A673 (cell line): ENCODE measurements at regions not wholly inside any gene's neighbourhood (a gene's known extent, or its start where the extent isn't known, plus 50 kb on each side); places are given as distances from the start of the nearest gene placed in this dataset.
"Not testable (repeated sequence)": the region's sequence is repeated elsewhere in the genome, so short reads cannot be mapped to it uniquely, and the experiment has no call there.

Experiments used
- BruUV-seq: library from RNA; stranded (reverse); fragments of 400-500 nt; replicated peaks from 2 replicates; lab custom pipeline; 2021; lab: Mats Ljungman, UMichigan
- CTCF ChIA-PET: fragments of 300-600 bp; sonication (Branson Sonifier 250); formaldehyde crosslinking; loops from one replicate; lab custom pipeline; 2022; ENCODE audit warnings: antibody characterized with exemption; lab: Charles Lee
- POLR2A ChIA-PET: fragments of 300-600 bp; sonication (Branson Sonifier 250); formaldehyde crosslinking; loops from one replicate; lab custom pipeline; 2022; ENCODE audit warnings: antibody characterized with exemption; ENCODE audit not compliant: low non-redundant PET; lab: Charles Lee
- DNase-seq: peaks from one replicate; pipeline ENCODE4 v3.0.0-alpha.2; 2015; ENCODE audit warnings: low spot score
- H3K27ac ChIP-seq: fragments of 200-600 bp; sonication (generic); 2 replicates; pipeline ENCODE4 v1.5.1; 2016; ENCODE audit warnings: mixed run types, low read depth, mild to moderate bottlenecking, mixed read lengths, antibody characterized with exemption, low read length; ENCODE audit not compliant: poor library complexity, severe bottlenecking
- H3K27me3 ChIP-seq: fragments of 200-600 bp; sonication (generic); replicated peaks from 2 replicates; pipeline ENCODE4 v1.6.1; 2017; ENCODE audit warnings: mixed run types, low read depth, mild to moderate bottlenecking, mixed read lengths, antibody characterized with exemption, low read length; ENCODE audit not compliant: insufficient read depth, poor library complexity
- H3K36me3 ChIP-seq: fragments of 200-600 bp; sonication (generic); 2 replicates; pipeline ENCODE4 v1.6.1; 2016; ENCODE audit warnings: mixed run types, mild to moderate bottlenecking, mixed read lengths, antibody characterized with exemption, low read length; ENCODE audit not compliant: insufficient read depth, poor library complexity, severe bottlenecking
- H3K4me1 ChIP-seq: fragments of 200-600 bp; sonication (generic); 2 replicates; pipeline ENCODE4 v1.6.1; 2017; ENCODE audit warnings: mixed run types, mild to moderate bottlenecking, mixed read lengths, antibody characterized with exemption, low read length; ENCODE audit not compliant: insufficient read depth, poor library complexity, severe bottlenecking
- H3K4me3 ChIP-seq: fragments of 200-600 bp; sonication (generic); 2 replicates; pipeline ENCODE4 v1.5.1; 2016; ENCODE audit warnings: low read depth, mixed run types, mild to moderate bottlenecking, mixed read lengths, low read length; ENCODE audit not compliant: poor library complexity, severe bottlenecking
- H3K9me3 ChIP-seq: fragments of 200-600 bp; sonication (generic); 2 replicates; pipeline ENCODE4 v1.6.1; 2016; ENCODE audit warnings: mixed run types, low read depth, mild to moderate bottlenecking, mixed read lengths, antibody characterized with exemption, low read length; ENCODE audit not compliant: poor library complexity, severe bottlenecking
- CTCF ChIP-seq: fragments of 300-800, 200-600 bp; sonication (generic); conservative IDR thresholded peaks from 2 replicates; pipeline ENCODE4 v1.5.1; 2017; ENCODE audit warnings: low read depth, mild to moderate bottlenecking, antibody characterized with exemption, low read length, moderate library complexity, mixed read lengths
- EZH2 ChIP-seq: fragments of 200-600 bp; sonication (generic); IDR thresholded peaks from 2 replicates; pipeline ENCODE4 v1.6.1; 2017; ENCODE audit warnings: borderline replicate concordance, low read depth, mild to moderate bottlenecking, mixed read lengths, antibody characterized with exemption, low read length; ENCODE audit not compliant: poor library complexity, severe bottlenecking
- intact Hi-C: fragments of 100-400 bp; cut with micrococcal nuclease; formaldehyde crosslinking; loops from one replicate; pipeline ENCODE4 v1.10.0; 2022; ENCODE audit not compliant: unreplicated experiment

- TF ChIP-seq CTCF (no peak), EZH2 (no peak)
- DNase-seq, result no peak
- no TSS peak for BruUV-seq
- Histone ChIP-seq H3K27ac (no peak overlapping the region), H3K9me3 (no peaks in the 10 kb centered on the region), H3K4me3 (no peak overlapping the region), H3K4me1 (no peaks in the 10 kb centered on the region), H3K36me3 (no peaks in the 10 kb centered on the region), H3K27me3 (peaks cover 3% of the 10 kb centered on the region)
- POLR2A ChIA-PET, result no interaction called here
- intact Hi-C loops, result no loop called here
- CTCF ChIA-PET, result no interaction called here
These were observed 151.5 kb upstream of the VIPR2 start for GRCh38 chr7:159296093-159296681.

- H3K36me3 ChIP-seq, H3K27me3 ChIP-seq, intact Hi-C loops, H3K9me3 ChIP-seq, BruUV-seq, DNase-seq, H3K27ac ChIP-seq, CTCF ChIA-PET, POLR2A ChIA-PET, H3K4me3 ChIP-seq, H3K4me1 ChIP-seq: not testable (repeated sequence)
These were observed 141.8 kb upstream of the VIPR2 start for GRCh38 chr7:159286487-159286886.

GRCh38 chr7:159281573-159281972 is 136.9 kb upstream of the VIPR2 start:
- no peak for DNase-seq
- no peak overlapping the region for H3K27ac ChIP-seq
- peaks cover 5% of the 10 kb centered on the region for H3K9me3 ChIP-seq
- no peaks in the 10 kb centered on the region for H3K36me3 ChIP-seq
- BruUV-seq, result no TSS peak
- POLR2A ChIA-PET, result no interaction called here
- no peak for TF ChIP-seq EZH2
- TF ChIP-seq CTCF, result no peak
- no peak overlapping the region for H3K4me3 ChIP-seq
- H3K4me1 ChIP-seq, result no peaks in the 10 kb centered on the region
- CTCF ChIA-PET, result no interaction called here
- H3K27me3 ChIP-seq, result peaks cover 12% of the 10 kb centered on the region
- intact Hi-C loops, result no loop called here

GRCh38 chr7:159280008-159280407 is 135.3 kb upstream of the VIPR2 start:
- H3K4me3 ChIP-seq, result no peak overlapping the region
- peaks cover 12% of the 10 kb centered on the region for H3K27me3 ChIP-seq
- H3K4me1 ChIP-seq, result no peaks in the 10 kb centered on the region
- POLR2A ChIA-PET, result no interaction called here
- no TSS peak for BruUV-seq
- DNase-seq, result no peak
- no peaks in the 10 kb centered on the region for H3K36me3 ChIP-seq
- H3K9me3 ChIP-seq, result peaks cover 5% of the 10 kb centered on the region
- CTCF ChIA-PET, result no interaction called here
- H3K27ac ChIP-seq, result no peak overlapping the region
- intact Hi-C loops, result no loop called here
- no peak for TF ChIP-seq CTCF
- no peak for TF ChIP-seq EZH2
